GM10248 (cell line): ENCODE measurements at regions not wholly inside any gene's neighbourhood (a gene's known extent, or its start where the extent isn't known, plus 50 kb on each side); places are given as distances from the start of the nearest gene placed in this dataset.

Source experiments
- CTCF ChIA-PET: fragments of 300-600 bp; sonication (Branson Sonifier 250); formaldehyde crosslinking; extraction: SDS; loops from one replicate; lab custom pipeline; 2021; ENCODE audit warnings: antibody characterized with exemption; lab: Yijun Ruan, JAX
- POLR2A ChIA-PET: fragments of 350-650 bp; sonication (Branson Sonifier 250); formaldehyde crosslinking; extraction: SDS; loops from one replicate; lab custom pipeline; 2020; ENCODE audit warnings: antibody characterized with exemption; lab: Yijun Ruan, JAX
- DNase-seq: peaks from one replicate; pipeline ENCODE4 v3.0.0; 2012; ENCODE audit errors: extremely low spot score
- TF ChIP-seq, protein P1 (sequence below): IDR thresholded peaks from 2 replicates; pipeline ENCODE4 v1.5.1; 2012; ENCODE audit warnings: mild to moderate bottlenecking, low read depth; ENCODE audit errors: extremely low read depth, missing control alignments, control extremely low read depth

DNA sequence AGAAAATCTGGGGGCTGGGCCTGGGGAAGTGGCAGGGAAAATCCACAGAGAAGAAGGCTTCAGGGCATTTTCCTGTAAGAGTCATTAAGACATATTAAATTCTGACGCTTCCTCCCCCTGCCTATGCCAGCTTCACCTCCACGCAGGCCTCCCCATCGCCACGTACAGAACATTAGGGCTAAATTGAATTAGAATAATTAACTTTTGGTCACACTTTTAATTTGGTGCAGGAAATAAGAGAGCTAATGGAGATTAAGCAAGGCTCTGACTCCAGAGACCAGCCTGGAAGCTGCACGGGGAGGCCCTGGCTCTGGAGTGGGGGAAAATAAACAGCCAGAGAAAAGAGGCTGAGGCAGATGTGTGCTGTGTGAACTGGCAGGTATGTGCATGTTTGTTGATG lies 148.0 kb downstream of the CCT6B start:
- DNase-seq, result no peak
- CTCF ChIA-PET, result no interaction called here
- POLR2A ChIA-PET, result no interaction called here

DNA sequence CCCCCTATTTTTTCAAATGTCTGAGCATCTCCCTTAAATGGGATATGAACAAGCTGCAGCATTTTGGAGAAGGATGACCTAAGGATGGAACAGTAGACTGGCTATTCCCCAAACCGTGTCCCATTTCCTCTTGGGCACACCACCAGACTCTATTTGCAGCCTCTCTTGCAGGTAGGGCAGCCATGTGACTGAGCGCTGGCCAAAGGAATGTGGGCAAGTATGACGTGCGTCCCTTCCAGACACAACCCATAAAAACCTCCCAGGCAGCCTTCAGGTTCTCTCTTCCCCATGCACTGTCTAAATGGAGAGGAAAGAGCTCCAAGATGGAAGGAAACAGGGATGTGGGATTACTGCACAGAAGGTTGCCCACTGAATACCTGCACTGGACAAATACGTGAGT lies 149.7 kb downstream of the CCT6B start:
- ChIA-PET POLR2A (no interaction called here), CTCF (interaction anchor here (0.6 to 1.4 kb wide), 3 partner anchors 8 to 291 kb away, joined by 3 read pairs; no protein-coding TSS in a partner anchor)
- TF ChIP-seq, protein P1, sequence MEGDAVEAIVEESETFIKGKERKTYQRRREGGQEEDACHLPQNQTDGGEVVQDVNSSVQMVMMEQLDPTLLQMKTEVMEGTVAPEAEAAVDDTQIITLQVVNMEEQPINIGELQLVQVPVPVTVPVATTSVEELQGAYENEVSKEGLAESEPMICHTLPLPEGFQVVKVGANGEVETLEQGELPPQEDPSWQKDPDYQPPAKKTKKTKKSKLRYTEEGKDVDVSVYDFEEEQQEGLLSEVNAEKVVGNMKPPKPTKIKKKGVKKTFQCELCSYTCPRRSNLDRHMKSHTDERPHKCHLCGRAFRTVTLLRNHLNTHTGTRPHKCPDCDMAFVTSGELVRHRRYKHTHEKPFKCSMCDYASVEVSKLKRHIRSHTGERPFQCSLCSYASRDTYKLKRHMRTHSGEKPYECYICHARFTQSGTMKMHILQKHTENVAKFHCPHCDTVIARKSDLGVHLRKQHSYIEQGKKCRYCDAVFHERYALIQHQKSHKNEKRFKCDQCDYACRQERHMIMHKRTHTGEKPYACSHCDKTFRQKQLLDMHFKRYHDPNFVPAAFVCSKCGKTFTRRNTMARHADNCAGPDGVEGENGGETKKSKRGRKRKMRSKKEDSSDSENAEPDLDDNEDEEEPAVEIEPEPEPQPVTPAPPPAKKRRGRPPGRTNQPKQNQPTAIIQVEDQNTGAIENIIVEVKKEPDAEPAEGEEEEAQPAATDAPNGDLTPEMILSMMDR, result no peak
- DNase-seq, result no peak

More for the DNA sequence above, 148.0 kb downstream of the CCT6B start:
- TF ChIP-seq, protein P1, result no peak

DNA sequence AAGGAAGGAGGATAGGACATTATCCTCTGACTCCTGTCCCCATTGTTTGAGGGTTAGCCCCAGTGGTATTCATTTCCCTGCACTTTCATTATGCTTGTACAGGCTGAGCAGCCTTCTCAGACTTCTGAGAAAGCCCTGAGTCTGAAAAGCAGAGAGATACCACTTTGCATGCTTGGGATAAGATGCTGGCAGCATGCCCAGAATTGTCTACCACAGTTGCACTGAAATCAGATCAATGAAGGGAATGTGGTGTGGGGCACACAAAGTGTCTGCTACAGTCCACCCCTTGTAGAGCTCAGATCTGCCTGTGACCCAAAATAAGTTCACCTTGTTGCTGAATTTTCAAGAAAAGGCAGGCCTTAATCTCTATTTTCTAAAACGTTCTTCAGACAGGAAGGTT lies 160.6 kb downstream of the CCT6B start:
- ChIA-PET CTCF (no interaction called here), POLR2A (no interaction called here)
- TF ChIP-seq, protein P1, result no peak
- no peak for DNase-seq

DNA sequence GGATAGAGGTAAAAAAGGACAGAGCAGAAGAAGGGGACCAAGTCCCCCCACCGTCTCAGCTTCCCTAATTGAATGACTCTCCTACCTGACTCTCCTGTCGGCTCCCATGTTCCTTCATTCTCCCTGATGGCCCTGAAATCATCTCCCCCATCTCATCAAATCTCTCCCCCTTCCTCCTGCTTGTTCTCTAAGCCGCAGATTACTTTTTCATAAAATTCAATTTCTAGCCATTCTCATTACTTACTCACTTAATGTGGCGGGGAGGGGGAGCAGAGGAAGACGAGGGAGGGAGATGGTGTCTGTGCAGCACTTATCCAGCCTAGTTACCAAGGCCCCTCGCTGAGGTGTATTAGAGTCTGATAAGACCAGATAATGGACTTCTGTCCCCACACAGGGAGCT lies 161.5 kb downstream of the CCT6B start:
- no peak for DNase-seq
- CTCF ChIA-PET, result no interaction called here
- POLR2A ChIA-PET, result no interaction called here
- TF ChIP-seq, protein P1, result no peak

DNA sequence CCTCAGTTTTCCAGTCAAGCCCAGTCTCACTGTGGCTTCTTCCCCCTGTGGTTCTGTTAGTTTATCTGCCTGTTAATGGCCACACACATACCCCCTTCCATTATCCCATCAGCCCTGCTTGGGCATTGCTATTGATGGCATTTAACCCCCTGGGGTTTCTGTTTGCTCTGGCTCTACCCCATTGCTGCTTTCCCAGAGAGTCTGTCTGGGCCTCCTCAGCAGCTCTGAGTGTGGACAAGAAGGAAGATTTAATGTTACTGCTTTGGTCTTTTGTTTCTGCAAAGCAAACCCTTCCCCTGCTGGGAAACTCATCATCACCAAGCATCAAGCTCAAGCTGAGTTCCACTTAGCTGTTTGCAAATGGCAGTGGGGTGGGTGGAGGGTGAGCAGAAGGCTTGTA lies 162.7 kb downstream of the CCT6B start:
- TF ChIP-seq, protein P1, result no peak
- POLR2A ChIA-PET, result no interaction called here
- CTCF ChIA-PET, result no interaction called here
- no peak for DNase-seq

DNA sequence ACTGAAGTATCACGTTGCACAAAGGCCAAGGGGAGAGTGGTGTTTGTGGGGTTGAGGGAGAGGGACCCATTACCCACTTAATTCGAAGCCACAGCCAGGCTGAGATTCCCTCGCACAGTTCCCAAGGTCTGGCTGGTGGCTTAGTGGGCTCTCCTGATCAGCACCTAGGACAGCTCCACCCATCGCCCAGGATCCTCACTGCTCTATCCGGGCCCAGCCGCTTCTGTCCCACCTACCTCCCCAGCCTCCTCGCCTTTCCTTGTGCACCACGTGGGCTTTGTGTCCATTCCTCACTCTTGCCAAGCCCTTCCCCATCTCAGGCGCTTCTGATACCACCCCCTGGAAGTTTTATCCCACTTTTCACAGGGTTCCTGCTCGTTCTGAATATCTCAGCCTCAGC lies 163.5 kb downstream of the CCT6B start:
- TF ChIP-seq, protein P1, result no peak
- peak; percentile 47 for DNase-seq
- POLR2A ChIA-PET, result no interaction called here
- CTCF ChIA-PET, result no interaction called here
